Heart left ventricle (tissue), 13 donors: ENCODE measurements at regions not wholly inside any gene's neighbourhood (a gene's known extent, or its start where the extent isn't known, plus 50 kb on each side); places are given as distances from the start of the nearest gene placed in this dataset.

Experiments used
- POLR2A ChIP-seq, 2 donors: fragments of 450-650 bp; IDR thresholded peaks; one replicate each; pipeline ENCODE4 v1.6.1; 2017; ENCODE audit warnings: antibody characterized with exemption in 2 of 2, mild to moderate bottlenecking in 2 of 2, moderate library complexity in 2 of 2
- TF ChIP-seq, protein P1 (sequence below), 12 donors: fragments of 200-600 bp; sonication (generic) in 4 of 12; IDR thresholded peaks; one replicate each; pipeline versions ENCODE4 v1.5.0 to v1.8.0; 2018 to 2022; ENCODE audit warnings: antibody characterized with exemption in 12 of 12, mild to moderate bottlenecking in 5 of 12
- donor health status: ischemic (EF 13 %, LVEDD 7.1; RV severe dilation, severe dysfunction).
- donor health status: DM: no; HTN: yes; CAD: no.
- donor health status: DM: no; HTN: no; CAD: no.
- donor health status: ischemic (EF 25% LVEDD 6.9; RV normal size, moderate dysfunction).
- donor health status: ischemic (EF 25% LVEDD 5.7; RV mildly dilated, moderate dysfunction).
- donor health status: ischemic (EF 35%, LVEDD 5.7; RV mildly dilated, moderate dysfunction).
- donor health status: nonischemic (EF 11% LVEDD 7.7; RV severe dilation, severe dysfunction).
- donor health status: DM: yes; HTN: yes; CAD: no.
- donor health status: PGD.
- donor health status: ischemic (EF 29% LVEDD 5.4; RV normal size, mild dysfunction).
- donor health status: nonischemic (EF 23%, LVEDD 6.1; RV moderate dilation, normal function).

DNA sequence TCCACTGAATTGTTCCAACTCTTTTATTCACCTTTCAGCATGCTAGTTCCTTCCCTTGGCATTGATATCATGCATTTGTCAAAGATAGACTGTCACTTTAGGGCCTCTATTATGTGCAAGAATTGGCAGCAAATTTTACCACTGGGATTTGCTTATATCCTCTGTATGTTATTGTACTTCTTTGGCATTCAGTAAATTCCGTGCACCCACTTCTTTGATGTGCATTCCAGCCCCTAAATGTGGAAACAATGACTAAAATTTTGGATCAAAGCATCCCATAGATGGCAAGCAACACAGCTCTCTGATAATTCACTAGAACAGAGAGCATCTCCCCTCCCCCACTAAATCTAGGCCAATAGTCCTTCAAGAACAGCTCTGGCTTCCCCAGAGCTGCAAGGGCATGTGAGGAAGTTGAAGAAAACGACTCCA lies 399.0 kb upstream of the HNRNPA3 start:
- TF ChIP-seq, protein P1, sequence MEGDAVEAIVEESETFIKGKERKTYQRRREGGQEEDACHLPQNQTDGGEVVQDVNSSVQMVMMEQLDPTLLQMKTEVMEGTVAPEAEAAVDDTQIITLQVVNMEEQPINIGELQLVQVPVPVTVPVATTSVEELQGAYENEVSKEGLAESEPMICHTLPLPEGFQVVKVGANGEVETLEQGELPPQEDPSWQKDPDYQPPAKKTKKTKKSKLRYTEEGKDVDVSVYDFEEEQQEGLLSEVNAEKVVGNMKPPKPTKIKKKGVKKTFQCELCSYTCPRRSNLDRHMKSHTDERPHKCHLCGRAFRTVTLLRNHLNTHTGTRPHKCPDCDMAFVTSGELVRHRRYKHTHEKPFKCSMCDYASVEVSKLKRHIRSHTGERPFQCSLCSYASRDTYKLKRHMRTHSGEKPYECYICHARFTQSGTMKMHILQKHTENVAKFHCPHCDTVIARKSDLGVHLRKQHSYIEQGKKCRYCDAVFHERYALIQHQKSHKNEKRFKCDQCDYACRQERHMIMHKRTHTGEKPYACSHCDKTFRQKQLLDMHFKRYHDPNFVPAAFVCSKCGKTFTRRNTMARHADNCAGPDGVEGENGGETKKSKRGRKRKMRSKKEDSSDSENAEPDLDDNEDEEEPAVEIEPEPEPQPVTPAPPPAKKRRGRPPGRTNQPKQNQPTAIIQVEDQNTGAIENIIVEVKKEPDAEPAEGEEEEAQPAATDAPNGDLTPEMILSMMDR (IDR thresholded peaks at IDR 0.05) = no peak
- TF ChIP-seq POLR2A (IDR thresholded peaks at IDR 0.05) = no peak
